ENCODE measurements at regions not wholly inside any gene's neighbourhood (a gene's known extent, or its start where the extent isn't known, plus 50 kb on each side); places are given as distances from the start of the nearest gene placed in this dataset.
A peak's percentile ranks its signal among the peaks of the same experiment; 100 is the strongest.
"Not testable (repeated sequence)": the region's sequence is repeated elsewhere in the genome, so short reads cannot be mapped to it uniquely, and the experiment has no call there.

GRCh38 chr5:106780355-106780754, 890.4 kb downstream of the EFNA5 start:
- no peak overlapping the region for H3K9ac ChIP-seq (ENCODE audit: low read length in 3 of 3)
- DNase-seq (no peak), FAIRE-seq (no peak)
- peaks cover 0 to 4% (median 0%) of the 10 kb centered on the region in 3 donors for H3K9me3 ChIP-seq (ENCODE audit: control insufficient read depth in 2 of 3, insufficient read depth in 1 of 3, low read length in 3 of 3)
- no peaks in the 10 kb centered on the region for H3K36me3 ChIP-seq (ENCODE audit: control insufficient read depth in 2 of 3, insufficient read depth in 3 of 3, low read length in 3 of 3)
- H3K27me3 ChIP-seq (ENCODE audit: control insufficient read depth, insufficient read depth, low read length) = no peaks in the 10 kb centered on the region
- no peak overlapping the region for H3K4me3 ChIP-seq (ENCODE audit: low read length in 3 of 3)
- no peak for TF ChIP-seq CTCF (IDR thresholded peaks at IDR 0.05; ENCODE audit: borderline replicate concordance, extremely low read depth, insufficient read depth)
- no peak overlapping the region for H3K27ac ChIP-seq (ENCODE audit: low read depth in 2 of 2, low read length in 2 of 2)
- intact Hi-C loops (cut with DNase I) = no loop called here
- H3K4me1 ChIP-seq (ENCODE audit: control insufficient read depth in 2 of 3, insufficient read depth in 2 of 3, low read depth in 1 of 3, low read length in 3 of 3) = no peaks in the 10 kb centered on the region

- H3K36me3 ChIP-seq (ENCODE audit: control insufficient read depth in 2 of 3, insufficient read depth in 3 of 3, low read length in 3 of 3); FAIRE-seq; H3K4me3 ChIP-seq (ENCODE audit: low read length in 3 of 3); H3K27ac ChIP-seq (ENCODE audit: low read depth in 2 of 2, low read length in 2 of 2); intact Hi-C loops (cut with DNase I); H3K27me3 ChIP-seq (ENCODE audit: control insufficient read depth, insufficient read depth, low read length); H3K9me3 ChIP-seq (ENCODE audit: control insufficient read depth in 2 of 3, insufficient read depth in 1 of 3, low read length in 3 of 3); H3K4me1 ChIP-seq (ENCODE audit: control insufficient read depth in 2 of 3, insufficient read depth in 2 of 3, low read depth in 1 of 3, low read length in 3 of 3); DNase-seq; H3K9ac ChIP-seq (ENCODE audit: low read length in 3 of 3): not testable (repeated sequence)
These were observed 894.2 kb downstream of the EFNA5 start for GRCh38 chr5:106776515-106776914.

GRCh38 chr5:106768392-106768791, 902.3 kb downstream of the EFNA5 start:
- H3K4me3 ChIP-seq (ENCODE audit: low read length in 3 of 3) = no peak overlapping the region
- H3K27me3 ChIP-seq (ENCODE audit: control insufficient read depth, insufficient read depth, low read length) = no peaks in the 10 kb centered on the region
- FAIRE-seq (no peak), DNase-seq (no peak)
- no peaks in the 10 kb centered on the region for H3K9me3 ChIP-seq (ENCODE audit: control insufficient read depth in 2 of 3, insufficient read depth in 1 of 3, low read length in 3 of 3)
- intact Hi-C loops (cut with DNase I) = no loop called here
- no peak for TF ChIP-seq CTCF (IDR thresholded peaks at IDR 0.05; ENCODE audit: borderline replicate concordance, extremely low read depth, insufficient read depth)
- no peaks in the 10 kb centered on the region for H3K36me3 ChIP-seq (ENCODE audit: control insufficient read depth in 2 of 3, insufficient read depth in 3 of 3, low read length in 3 of 3)
- no peak overlapping the region for H3K9ac ChIP-seq (ENCODE audit: low read length in 3 of 3)
- H3K27ac ChIP-seq (ENCODE audit: low read depth in 2 of 2, low read length in 2 of 2) = no peak overlapping the region
- no peaks in the 10 kb centered on the region for H3K4me1 ChIP-seq (ENCODE audit: control insufficient read depth in 2 of 3, insufficient read depth in 2 of 3, low read depth in 1 of 3, low read length in 3 of 3)

DNA sequence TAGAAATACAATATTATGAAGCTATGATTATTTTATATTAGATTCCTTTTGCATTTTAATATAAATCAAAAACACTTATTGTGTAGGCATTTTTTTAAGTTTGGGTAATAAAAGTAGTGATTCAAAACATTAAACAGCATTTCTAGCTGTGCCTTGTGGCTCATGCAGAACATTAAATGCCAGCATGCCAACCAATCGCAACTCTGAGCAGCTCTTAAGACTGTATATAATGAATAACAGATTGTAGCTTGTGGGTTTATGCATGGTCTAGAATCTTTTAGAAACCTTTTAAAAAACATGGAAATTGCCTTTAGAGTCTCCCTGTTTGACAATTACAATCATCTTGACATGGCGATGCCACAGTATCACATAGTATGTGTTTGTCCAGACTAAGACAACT, 903.8 kb downstream of the EFNA5 start:
- no peaks in the 10 kb centered on the region for H3K36me3 ChIP-seq (ENCODE audit: control insufficient read depth in 2 of 3, insufficient read depth in 3 of 3, low read length in 3 of 3)
- H3K9me3 ChIP-seq (ENCODE audit: control insufficient read depth in 2 of 3, insufficient read depth in 1 of 3, low read length in 3 of 3) = no peaks in the 10 kb centered on the region
- no peaks in the 10 kb centered on the region for H3K27me3 ChIP-seq (ENCODE audit: control insufficient read depth, insufficient read depth, low read length)
- intact Hi-C loops (cut with DNase I) = no loop called here
- no peak overlapping the region for H3K27ac ChIP-seq (ENCODE audit: low read depth in 2 of 2, low read length in 2 of 2)
- TF ChIP-seq CTCF (IDR thresholded peaks at IDR 0.05; ENCODE audit: borderline replicate concordance, extremely low read depth, insufficient read depth) = no peak
- H3K4me3 ChIP-seq (ENCODE audit: low read length in 3 of 3) = no peak overlapping the region
- FAIRE-seq (no peak), DNase-seq (peak in 2 of 5 donors; percentile 5 to 7)
- H3K9ac ChIP-seq (ENCODE audit: low read length in 3 of 3) = no peak overlapping the region
- no peaks in the 10 kb centered on the region for H3K4me1 ChIP-seq (ENCODE audit: control insufficient read depth in 2 of 3, insufficient read depth in 2 of 3, low read depth in 1 of 3, low read length in 3 of 3)
